GM12874 (cell line): ENCODE measurements at regions not wholly inside any gene's neighbourhood (a gene's known extent, or its start where the extent isn't known, plus 50 kb on each side); places are given as distances from the start of the nearest gene placed in this dataset.

Experiments used
- CTCF ChIP-seq: IDR thresholded peaks from 2 replicates; pipeline ENCODE4 v1.5.1; 2011; ENCODE audit warnings: low read depth, mild to moderate bottlenecking, control low read depth, low read length, moderate library complexity; ENCODE audit not compliant: insufficient read depth

DNA sequence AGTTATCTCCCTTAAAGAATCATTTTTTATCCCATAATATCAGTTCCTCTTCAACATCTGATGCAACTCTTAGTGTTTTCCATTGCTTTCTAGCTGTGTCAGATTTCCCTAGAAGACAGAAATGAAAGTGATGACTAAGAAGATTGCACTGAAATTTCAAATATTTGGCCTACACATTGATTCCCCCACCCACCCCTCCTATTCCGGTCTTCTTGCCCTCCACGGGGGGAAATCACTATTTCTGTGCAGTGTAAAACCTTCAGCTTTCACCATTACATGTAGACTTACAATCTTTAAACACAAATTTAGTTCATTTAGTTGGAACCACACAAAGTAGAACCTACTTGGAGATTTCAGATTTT, 63.7 kb upstream of the IL6 start:
- no peak for TF ChIP-seq CTCF

- TF ChIP-seq CTCF, result no peak
Measured at GRCh38 chr7:22662556-22663356, 64.2 kb upstream of the IL6 start.

GRCh38 chr7:22662036-22662435, 65.0 kb upstream of the IL6 start:
- no peak for TF ChIP-seq CTCF

- peak; percentile 63 for TF ChIP-seq CTCF
Measured at GRCh38 chr7:22660732-22661131, 66.3 kb upstream of the IL6 start.

GRCh38 chr7:22660293-22660692, 66.7 kb upstream of the IL6 start:
- TF ChIP-seq CTCF, result no peak

DNA sequence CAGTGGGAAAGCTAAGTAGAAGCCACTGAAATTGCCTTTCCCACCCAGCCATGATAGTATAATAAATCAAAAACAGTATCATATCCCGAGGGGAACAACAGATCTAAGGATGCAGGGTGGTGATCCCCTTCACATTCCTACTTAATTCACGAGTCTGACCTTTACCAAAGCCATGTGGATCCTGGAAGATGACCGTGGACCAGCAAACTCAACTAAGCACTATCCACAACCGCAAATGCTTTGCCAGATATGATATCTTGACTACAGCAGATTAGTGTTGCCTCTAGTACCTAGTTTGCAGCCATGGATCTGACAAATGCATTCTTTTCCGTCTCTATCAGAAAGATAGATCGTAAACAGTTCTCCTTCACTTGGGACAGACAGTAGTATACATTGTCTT, 67.3 kb upstream of the IL6 start:
- no peak for TF ChIP-seq CTCF

DNA sequence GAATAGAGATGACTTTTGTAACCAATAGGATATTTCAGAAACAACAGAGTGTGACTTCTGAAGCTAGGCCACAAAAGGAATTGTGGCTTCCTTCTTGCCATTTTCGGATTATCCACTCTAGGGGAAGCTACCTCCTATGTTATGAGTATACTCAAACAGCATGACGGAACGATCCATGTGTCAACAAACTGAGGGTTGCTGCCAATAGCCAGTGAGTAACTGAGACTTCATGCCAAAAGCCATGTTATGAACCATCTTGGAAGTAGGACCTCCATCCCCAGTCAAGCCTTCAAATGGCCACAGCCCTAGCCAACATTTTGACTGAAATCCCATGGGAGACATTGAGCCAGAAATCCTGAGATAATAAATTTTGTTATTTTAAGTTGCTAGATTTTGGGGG, 69.0 kb upstream of the IL6 start:
- TF ChIP-seq CTCF, result no peak
